GM19463 (cell line): ENCODE measurements at regions not wholly inside any gene's neighbourhood (a gene's known extent, or its start where the extent isn't known, plus 50 kb on each side); places are given as distances from the start of the nearest gene placed in this dataset.
"Not testable (repeated sequence)": the region's sequence is repeated elsewhere in the genome, so short reads cannot be mapped to it uniquely, and the experiment has no call there.

ENCODE experiments used
- ATAC-seq: cut with Tn5 transposase; IDR thresholded peaks from one replicate; pipeline ENCODE4 v1.9.1; 2021; ENCODE audit warnings: mild to moderate bottlenecking, moderate library complexity; ENCODE audit not compliant: unreplicated experiment

DNA sequence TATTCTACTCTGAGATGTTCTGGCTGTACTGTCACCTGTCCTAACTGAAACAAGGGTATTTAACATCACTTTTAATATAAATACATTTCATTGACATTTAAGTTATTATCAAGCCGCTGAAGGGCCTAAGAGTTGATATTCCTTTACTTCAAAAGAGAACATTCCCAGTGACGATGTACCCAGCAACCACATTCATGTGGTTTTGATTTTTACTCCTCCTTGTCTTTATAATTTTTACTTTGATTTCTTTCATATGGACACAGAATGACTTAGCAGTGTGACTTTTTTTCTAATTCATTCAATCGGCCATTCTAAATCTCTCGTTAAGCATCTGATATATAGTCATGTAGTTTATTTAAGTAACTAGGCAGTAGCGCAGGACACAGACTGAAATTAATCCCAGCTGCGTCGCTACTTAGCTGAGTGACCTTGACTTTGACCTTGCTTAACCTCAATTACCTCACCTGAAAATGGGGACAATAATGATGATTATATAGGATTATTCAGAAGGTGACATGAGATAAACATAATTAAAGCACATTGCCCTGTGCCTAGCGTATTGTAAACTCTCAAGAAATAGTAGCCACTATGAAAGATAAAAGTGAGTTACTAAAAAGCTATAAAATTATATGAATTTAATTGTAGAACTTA is 476.6 kb downstream of the SETD4 start:
- ATAC-seq, result no peak

DNA sequence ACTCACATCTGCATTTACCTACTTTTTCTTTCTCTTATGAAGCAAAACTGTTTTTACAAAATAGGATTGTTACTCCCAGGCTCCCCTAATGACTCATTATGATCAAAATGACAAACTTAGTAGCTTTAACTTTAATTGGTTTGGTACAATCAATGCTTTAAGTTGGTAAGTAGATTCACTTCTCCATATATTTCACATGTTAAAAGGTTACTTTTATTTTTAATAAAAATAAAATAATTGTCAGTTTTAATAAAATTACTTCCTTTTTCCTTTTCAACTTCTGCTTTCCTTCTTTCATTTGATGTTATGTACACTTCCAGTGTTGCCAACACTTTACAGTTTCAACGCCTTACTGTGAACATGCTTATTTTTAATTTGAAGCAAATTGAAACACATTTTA is 477.6 kb downstream of the SETD4 start:
- no peak for ATAC-seq

- no peak for ATAC-seq
Observed at GRCh38 chr21:35581640-35582039, 478.7 kb downstream of the SETD4 start.

GRCh38 chr21:35579520-35580293 is 480.6 kb downstream of the SETD4 start:
- ATAC-seq, result no peak

- ATAC-seq, result no peak
Observed at GRCh38 chr21:35578831-35579471, 481.4 kb downstream of the SETD4 start.

DNA sequence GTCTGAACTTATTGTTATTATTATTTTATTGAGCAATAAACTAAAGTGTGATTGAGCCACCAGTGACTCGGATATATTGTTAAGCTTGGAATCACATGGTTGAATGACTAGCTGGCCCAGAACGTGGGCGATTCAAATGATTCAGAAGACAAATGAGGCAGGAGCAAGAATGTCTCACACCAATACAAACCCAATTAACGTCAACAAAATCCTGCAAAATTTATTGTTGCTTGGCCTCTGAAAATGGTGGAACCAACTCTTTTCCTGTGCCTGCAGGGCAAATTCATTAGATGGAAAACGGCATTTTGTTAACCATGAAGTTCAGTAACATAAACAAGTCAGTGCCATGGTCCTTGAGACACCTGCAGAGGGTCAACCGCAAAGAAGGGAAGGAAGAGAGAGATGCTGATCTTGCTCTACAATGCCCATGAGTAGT is 482.0 kb downstream of the SETD4 start:
- ATAC-seq, result no peak

DNA sequence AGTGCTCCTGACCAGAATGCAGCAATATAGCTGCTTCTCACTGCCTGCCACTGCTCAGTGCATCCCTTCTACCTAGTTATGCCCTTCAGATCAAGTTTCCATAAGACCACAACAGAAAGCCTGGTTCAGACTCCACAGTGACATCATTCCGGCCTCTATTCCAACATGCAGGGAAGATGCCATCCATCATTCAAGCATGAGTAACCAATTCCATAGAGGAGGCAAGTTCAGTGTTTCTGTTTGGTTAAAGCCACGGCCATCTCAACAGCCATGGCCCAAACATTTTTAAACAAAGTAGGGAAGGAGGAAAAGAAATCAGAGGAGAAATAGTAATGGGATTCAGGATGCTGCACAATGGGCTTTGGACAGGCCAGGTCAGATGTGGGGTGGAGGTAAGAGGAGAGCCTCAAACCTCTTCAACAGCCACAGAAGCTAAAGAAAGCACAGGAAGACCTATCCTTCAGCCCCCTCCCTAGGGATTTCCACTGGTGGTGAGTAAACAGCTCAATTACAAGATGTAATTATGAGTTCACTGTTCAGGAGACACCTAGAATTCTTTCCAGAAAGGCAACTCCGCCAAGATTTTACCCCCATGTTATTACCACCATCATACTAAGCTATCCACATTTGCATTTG is 484.9 kb downstream of the SETD4 start:
- ATAC-seq, result no peak

GRCh38 chr21:35573472-35574374 is 486.6 kb downstream of the SETD4 start:
- no peak for ATAC-seq

GRCh38 chr21:35571910-35572309 is 488.4 kb downstream of the SETD4 start:
- ATAC-seq, result no peak

GRCh38 chr21:35568643-35569042 is 491.7 kb downstream of the SETD4 start:
- ATAC-seq, result no peak

DNA sequence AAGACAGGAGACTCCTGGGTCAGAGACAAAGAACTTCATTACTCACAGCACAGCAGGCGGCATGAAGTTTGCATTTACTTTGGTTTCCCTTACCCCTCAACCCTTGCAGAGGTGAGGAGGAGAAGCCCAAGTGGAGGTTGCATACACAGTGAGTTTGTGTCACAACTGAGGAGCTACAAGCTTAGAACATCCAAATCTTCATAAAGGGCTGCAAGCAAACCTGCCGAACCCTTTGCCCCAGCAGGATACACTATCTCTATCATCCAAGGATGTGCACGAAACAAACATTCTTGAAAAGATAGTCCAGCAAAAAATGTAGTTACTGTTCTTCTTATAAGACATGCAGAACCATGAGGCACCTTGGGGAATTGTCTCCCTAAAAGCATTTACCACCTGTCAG is 493.5 kb downstream of the SETD4 start:
- ATAC-seq, result no peak

GRCh38 chr21:35565204-35565611 is 495.1 kb downstream of the SETD4 start:
- no peak for ATAC-seq

GRCh38 chr21:35563885-35564451 is 496.4 kb downstream of the SETD4 start:
- ATAC-seq, result no peak

- no peak for ATAC-seq
Observed at GRCh38 chr21:35562876-35563275, 497.4 kb downstream of the SETD4 start.

DNA sequence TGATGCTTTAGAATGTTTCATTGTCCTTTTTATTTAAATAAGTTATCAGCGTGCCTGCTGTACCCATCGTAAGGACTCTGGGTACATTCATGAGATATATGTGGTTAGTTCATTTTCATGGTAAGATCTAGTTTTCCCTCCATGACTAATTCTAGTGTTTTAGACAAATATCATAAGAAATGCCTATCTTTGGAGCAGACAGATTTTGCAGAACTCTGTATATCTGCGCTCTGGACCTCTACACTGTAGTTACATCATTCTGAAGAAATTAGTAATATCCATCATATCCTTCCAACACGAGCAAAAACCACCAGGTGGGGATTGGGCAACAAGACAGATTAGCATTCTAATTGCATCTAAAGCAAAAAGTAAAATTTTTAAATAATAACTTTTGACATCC is 499.2 kb downstream of the SETD4 start:
- ATAC-seq, result no peak

DNA sequence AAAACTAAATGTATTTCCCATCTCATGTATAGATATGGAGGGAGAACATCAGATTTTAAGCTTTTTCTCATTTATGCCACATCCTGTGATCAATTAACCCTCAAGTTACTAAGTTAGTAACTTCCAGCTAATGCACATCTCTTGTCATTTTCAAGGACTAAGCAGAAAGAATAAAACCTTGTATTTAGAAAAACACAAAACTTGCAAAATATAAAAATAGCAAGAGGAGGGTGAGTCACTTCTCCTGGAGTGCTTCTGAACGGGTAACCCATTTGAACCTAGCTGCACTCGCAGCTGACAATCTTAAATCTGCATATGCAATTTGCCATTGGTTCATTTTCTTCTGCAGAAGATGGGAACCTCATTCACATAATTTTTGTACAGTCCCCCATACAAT is 500.5 kb downstream of the SETD4 start:
- no peak for ATAC-seq

GRCh38 chr21:35559128-35559828 is 501.0 kb downstream of the SETD4 start:
- no peak for ATAC-seq

DNA sequence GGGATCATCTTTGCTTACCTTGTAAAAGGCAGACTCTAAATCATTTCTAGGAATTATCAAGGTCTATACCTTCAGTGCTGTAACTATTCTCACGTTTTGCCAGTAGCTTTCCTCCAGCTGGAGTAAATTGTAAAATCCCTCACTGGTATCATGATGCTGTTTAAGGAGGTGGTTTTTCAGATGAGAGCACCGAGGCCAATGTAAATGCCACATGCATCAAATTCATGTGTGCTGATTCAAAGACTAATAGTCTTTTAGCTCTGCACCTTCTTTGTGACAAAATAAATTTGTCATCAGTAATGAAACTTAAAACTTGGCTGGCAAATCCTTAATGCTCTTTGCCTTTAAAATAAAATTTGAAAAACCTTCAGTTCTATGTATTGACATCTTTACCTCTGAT is 503.8 kb downstream of the SETD4 start:
- ATAC-seq, result no peak

DNA sequence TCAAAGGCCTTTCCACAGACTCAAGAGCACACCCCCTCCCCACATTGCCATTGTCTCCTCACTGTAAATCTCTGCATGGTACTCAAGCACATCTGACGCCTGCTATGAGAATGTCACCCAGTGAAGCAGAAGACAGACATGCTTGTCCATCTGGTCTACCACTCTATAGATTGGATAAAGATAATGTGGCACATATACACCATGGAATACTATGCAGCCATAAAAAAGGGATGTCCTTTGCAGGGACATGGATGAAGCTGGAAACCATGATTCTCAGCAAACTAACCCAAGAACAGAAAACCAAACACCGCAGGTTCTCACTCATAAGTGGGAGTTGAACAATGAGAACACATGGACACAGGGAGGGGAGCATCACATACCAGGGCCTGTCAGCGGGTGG is 503.4 kb upstream of the RUNX1 start:
- ATAC-seq, result not testable (repeated sequence)
